ENCODE measurements at regions not wholly inside any gene's neighbourhood (a gene's known extent, or its start where the extent isn't known, plus 50 kb on each side); places are given as distances from the start of the nearest gene placed in this dataset.

DNA sequence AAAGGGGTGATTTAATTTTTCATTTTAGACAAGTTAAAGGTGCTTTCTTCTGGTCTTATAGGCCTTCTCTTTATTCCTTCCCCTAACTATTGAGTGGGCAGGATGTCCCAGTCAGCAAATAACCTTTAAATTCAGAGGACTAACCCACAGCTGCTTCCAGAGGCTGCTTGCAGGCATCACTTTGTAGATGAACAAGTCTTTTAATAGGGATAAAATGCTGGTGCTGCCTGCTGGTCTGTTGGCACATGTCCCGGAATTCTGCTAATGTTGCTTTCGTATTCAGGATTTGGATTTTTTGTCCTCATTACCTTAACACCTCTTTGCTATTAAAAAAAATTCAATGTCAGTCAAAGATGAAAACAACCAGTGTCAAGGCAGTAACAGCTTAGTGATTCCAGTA is 132.7 kb upstream of the KL start:
- Histone ChIP-seq H3K36me3 (ENCODE audit: low read depth) (no peaks in the 10 kb centered on the region), H4K20me1 (ENCODE audit: insufficient read depth) (no peaks in the 10 kb centered on the region), H3K4me1 (replicated peaks; ENCODE audit: insufficient read depth) (peaks cover 7% of the 10 kb centered on the region), H3K27ac (no peak overlapping the region), H3F3A (ENCODE audit: insufficient read depth, low read depth) (peaks cover 7% of the 10 kb centered on the region), H3K79me2 (ENCODE audit: low read depth) (no peaks in the 10 kb centered on the region), H3K4me3 (no peak overlapping the region), H3K4me2 (no peak overlapping the region), H3K9me2 (ENCODE audit: insufficient read depth) (no peaks in the 10 kb centered on the region), H2AFZ (no peak overlapping the region), H3K27me3 (ENCODE audit: insufficient read depth, low read depth) (no peaks in the 10 kb centered on the region), H3K9me3 (ENCODE audit: insufficient read depth, low read depth) (peaks cover 17% of the 10 kb centered on the region)
- DNase-seq, result no peak
- no peak for TF ChIP-seq EZH2 (IDR thresholded peaks at IDR 0.05; ENCODE audit: low read depth)
- TF ChIP-seq, protein P1, sequence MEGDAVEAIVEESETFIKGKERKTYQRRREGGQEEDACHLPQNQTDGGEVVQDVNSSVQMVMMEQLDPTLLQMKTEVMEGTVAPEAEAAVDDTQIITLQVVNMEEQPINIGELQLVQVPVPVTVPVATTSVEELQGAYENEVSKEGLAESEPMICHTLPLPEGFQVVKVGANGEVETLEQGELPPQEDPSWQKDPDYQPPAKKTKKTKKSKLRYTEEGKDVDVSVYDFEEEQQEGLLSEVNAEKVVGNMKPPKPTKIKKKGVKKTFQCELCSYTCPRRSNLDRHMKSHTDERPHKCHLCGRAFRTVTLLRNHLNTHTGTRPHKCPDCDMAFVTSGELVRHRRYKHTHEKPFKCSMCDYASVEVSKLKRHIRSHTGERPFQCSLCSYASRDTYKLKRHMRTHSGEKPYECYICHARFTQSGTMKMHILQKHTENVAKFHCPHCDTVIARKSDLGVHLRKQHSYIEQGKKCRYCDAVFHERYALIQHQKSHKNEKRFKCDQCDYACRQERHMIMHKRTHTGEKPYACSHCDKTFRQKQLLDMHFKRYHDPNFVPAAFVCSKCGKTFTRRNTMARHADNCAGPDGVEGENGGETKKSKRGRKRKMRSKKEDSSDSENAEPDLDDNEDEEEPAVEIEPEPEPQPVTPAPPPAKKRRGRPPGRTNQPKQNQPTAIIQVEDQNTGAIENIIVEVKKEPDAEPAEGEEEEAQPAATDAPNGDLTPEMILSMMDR (conservative IDR thresholded peaks at IDR 0.05), result no peak
- ChIA-PET POLR2A (ENCODE audit: unreplicated experiment) (no interaction called here), CTCF (no interaction called here)
- intact Hi-C loops (cut with micrococcal nuclease; ENCODE audit: unreplicated experiment), result no loop called here
- no TSS peak for BruUV-seq (replicated peaks)

DNA sequence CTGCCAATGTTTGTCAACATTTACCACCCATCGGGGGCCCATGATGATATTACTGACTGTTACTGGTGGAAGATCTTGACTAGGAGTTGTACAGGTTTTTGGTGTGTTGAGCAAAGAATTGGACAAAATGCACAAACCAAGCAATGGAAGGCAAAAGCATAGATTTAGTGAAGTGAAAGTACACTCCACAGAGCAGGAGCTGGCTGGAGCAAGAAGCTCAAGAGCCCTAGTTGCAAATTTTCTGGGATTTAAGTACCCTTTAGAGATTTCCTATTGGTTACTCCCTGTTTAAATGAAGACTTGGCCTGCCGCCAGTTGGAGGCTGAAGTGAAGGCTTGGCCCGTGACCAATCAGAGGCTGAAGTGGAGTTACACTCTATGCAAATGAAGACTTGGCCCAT is 128.6 kb upstream of the KL start:
- ChIA-PET POLR2A (ENCODE audit: unreplicated experiment) (no interaction called here), CTCF (no interaction called here)
- H3F3A ChIP-seq (ENCODE audit: insufficient read depth, low read depth), result no peaks in the 10 kb centered on the region
- no peaks in the 10 kb centered on the region for H3K27me3 ChIP-seq (ENCODE audit: insufficient read depth, low read depth)
- H2AFZ ChIP-seq, result no peak overlapping the region
- no peaks in the 10 kb centered on the region for H4K20me1 ChIP-seq (ENCODE audit: insufficient read depth)
- H3K36me3 ChIP-seq (ENCODE audit: low read depth), result no peaks in the 10 kb centered on the region
- no TSS peak for BruUV-seq (replicated peaks)
- no peaks in the 10 kb centered on the region for H3K9me2 ChIP-seq (ENCODE audit: insufficient read depth)
- intact Hi-C loops (cut with micrococcal nuclease; ENCODE audit: unreplicated experiment), result no loop called here
- H3K79me2 ChIP-seq (ENCODE audit: low read depth), result no peaks in the 10 kb centered on the region
- no peak overlapping the region for H3K4me2 ChIP-seq
- H3K27ac ChIP-seq, result no peak overlapping the region
- peaks cover 7% of the 10 kb centered on the region; the same call in 1 of the 2 replicates for H3K4me1 ChIP-seq (replicated peaks; ENCODE audit: insufficient read depth)
- no peak for DNase-seq
- H3K9me3 ChIP-seq (ENCODE audit: insufficient read depth, low read depth), result peaks cover 24% of the 10 kb centered on the region
- no peak for TF ChIP-seq EZH2 (IDR thresholded peaks at IDR 0.05; ENCODE audit: low read depth)
- TF ChIP-seq, protein P1 (conservative IDR thresholded peaks at IDR 0.05), result no peak
- no peak overlapping the region for H3K4me3 ChIP-seq

DNA sequence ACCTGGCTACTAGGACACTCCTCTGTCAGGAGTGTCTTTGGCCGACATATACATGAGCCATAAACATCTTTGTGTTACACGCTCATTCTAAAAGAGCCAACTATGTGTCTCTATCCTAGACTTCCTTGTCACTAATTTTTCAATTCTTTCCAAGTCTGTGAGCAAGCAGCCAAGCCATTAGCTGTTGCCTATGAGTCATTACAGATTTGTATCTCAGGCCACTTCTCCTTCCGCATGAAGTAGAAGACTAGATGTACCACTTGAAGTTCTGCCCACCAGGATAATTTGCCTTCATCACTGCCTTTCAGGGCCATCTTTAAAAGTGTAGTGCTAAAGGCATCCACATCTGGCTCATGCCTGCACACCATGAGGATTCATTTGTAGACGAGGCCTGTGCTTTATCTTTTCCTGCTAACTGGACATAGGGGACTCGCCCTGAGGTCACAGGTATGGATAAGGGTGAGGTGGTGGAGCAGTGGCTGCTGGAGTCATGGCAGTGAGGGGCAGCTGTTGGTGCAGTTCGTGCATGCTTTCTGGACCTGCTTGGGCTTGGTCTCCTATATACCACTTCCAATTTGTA is 126.1 kb upstream of the KL start:
- peak in 1 of 2 experiments; percentile 54 for DNase-seq
- intact Hi-C loops (cut with micrococcal nuclease; ENCODE audit: unreplicated experiment), result no loop called here
- Histone ChIP-seq H3K9me3 (ENCODE audit: insufficient read depth, low read depth) (peaks cover 24% of the 10 kb centered on the region), H3K27ac (no peak overlapping the region), H3K36me3 (ENCODE audit: low read depth) (no peaks in the 10 kb centered on the region), H3K4me1 (replicated peaks; ENCODE audit: insufficient read depth) (peaks cover 25% of the 10 kb centered on the region), H3K27me3 (ENCODE audit: insufficient read depth, low read depth) (no peaks in the 10 kb centered on the region), H2AFZ (no peak overlapping the region), H3K9me2 (ENCODE audit: insufficient read depth) (no peaks in the 10 kb centered on the region), H3K79me2 (ENCODE audit: low read depth) (no peaks in the 10 kb centered on the region), H4K20me1 (ENCODE audit: insufficient read depth) (no peaks in the 10 kb centered on the region), H3K4me3 (no peak overlapping the region), H3K4me2 (no peak overlapping the region), H3F3A (ENCODE audit: insufficient read depth, low read depth) (peaks cover 11% of the 10 kb centered on the region)
- ChIA-PET CTCF (no interaction called here), POLR2A (ENCODE audit: unreplicated experiment) (no interaction called here)
- BruUV-seq (replicated peaks), result no TSS peak
- TF ChIP-seq, protein P1 (conservative IDR thresholded peaks at IDR 0.05), result no peak
- TF ChIP-seq EZH2 (IDR thresholded peaks at IDR 0.05; ENCODE audit: low read depth), result no peak
